ENCODE measurements at regions not wholly inside any gene's neighbourhood (a gene's known extent, or its start where the extent isn't known, plus 50 kb on each side); places are given as distances from the start of the nearest gene placed in this dataset.

DNA sequence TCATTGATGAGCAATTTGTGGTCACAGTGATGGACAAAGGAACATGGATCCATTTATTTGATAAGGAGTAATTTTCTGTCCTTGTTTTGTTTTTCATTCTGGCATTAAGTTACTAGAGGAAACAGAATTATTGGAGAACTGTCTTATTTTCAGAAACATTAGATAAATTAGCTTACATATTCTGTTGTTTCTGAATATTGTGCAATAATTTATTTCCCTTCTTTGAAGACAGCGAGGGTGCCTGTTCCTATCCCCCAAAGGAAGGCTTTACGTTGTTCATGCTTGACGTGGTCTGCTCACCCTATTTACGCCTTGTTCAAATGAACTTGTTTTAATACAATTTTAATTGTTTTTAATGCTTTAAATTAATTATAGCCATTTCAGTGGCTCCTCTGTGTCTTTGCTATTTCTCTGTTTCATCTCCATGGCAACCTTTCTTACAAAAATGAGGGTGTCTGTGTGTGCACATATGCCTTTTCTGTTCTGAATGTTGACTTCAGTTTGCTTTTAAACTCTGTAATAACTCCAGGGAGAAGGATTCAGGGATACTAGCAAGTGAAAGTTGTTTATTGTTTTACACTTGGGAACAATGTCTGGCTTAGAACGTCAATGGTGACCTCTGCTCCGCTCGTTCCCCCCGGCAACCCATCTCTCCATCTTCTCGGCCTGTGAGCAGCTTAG, 138.3 kb upstream of the PLET1 start:
- ATAC-seq (replicated peaks), result no peak
- Mint-ChIP-seq H3K36me3 (no peaks in the 10 kb centered on the region), H3K4me1 (no peaks in the 10 kb centered on the region), H3K27me3 (no peaks in the 10 kb centered on the region), H3K27ac (no peak overlapping the region), H3K9me3 (peaks cover 0 to 2% of the 10 kb centered on the region in 2 donors), H3K4me3 (no peak overlapping the region)
- DNase-seq, result no peak

DNA sequence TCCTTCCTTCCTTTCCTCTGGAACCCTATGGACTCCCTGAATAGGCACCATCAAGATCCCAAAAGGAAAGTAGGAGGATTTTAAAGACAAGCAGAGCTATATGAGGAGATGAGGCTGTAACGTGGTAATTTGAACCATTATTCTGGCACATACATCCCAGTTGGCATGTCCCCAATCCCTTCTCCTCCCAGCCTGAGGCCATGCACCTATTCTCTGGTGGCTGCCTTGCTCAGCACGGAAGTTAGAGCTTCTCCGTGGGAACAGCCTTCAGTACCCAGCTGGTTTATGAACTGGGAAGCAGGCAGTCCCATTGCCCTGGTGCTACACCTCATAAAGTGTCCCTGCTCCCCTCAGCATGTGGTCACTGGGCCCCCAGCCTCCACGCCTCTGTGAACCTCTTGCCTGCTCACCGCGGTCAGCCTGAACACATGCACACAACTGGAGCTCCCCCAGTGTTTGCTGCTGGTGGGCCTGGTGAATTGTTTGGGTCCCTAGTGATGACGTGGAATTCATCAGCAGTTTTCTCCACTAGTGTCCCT, 139.9 kb upstream of the PLET1 start:
- no peak overlapping the region for H3K27ac Mint-ChIP-seq
- H3K9me3 Mint-ChIP-seq, result peaks cover 0 to 2% of the 10 kb centered on the region in 2 donors
- no peaks in the 10 kb centered on the region for H3K27me3 Mint-ChIP-seq
- no peak overlapping the region for H3K4me3 Mint-ChIP-seq
- H3K4me1 Mint-ChIP-seq, result no peaks in the 10 kb centered on the region
- H3K36me3 Mint-ChIP-seq, result no peaks in the 10 kb centered on the region
- ATAC-seq (replicated peaks) (no peak), DNase-seq (no peak)

DNA sequence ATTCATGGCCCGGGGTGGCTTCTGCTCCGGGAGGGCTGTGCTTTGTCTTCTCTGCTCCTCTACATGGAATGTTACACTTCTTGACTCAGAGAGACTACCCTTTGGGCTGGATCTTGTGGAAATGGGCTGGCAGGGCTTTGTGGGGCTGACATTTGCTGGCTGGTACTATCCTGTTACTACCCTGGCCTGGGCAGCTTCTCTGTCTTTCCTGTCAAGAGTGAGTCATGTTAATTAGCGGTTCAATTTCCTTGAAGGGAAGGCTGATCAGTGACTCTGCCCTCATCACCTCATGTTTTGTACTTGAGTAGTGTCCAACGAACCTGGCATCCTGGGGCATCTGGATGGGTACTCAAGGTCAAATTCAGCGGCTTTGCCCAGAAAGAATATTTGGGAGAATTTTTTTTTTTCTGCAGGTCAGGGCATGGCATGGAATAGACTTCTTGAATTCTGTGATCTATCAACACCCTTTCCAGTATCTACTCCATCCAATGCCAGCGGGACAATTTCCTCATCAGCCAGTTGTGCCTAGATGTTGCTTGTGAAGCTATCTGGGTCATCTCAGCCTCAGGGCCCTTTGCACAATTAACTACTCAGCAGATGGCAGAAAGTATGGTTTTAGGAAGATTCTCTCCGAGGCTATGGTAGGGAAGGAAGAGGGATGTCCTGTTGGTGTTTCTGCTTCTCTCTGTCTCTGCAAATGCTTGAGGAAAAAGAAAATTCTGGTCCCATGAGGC, 140.5 kb upstream of the PLET1 start:
- no peaks in the 10 kb centered on the region for H3K27me3 Mint-ChIP-seq
- no peaks in the 10 kb centered on the region for H3K36me3 Mint-ChIP-seq
- ATAC-seq (replicated peaks) (no peak), DNase-seq (no peak)
- H3K9me3 Mint-ChIP-seq, result peaks cover 0 to 2% of the 10 kb centered on the region in 2 donors
- H3K27ac Mint-ChIP-seq, result no peak overlapping the region
- no peaks in the 10 kb centered on the region for H3K4me1 Mint-ChIP-seq
- H3K4me3 Mint-ChIP-seq, result no peak overlapping the region

DNA sequence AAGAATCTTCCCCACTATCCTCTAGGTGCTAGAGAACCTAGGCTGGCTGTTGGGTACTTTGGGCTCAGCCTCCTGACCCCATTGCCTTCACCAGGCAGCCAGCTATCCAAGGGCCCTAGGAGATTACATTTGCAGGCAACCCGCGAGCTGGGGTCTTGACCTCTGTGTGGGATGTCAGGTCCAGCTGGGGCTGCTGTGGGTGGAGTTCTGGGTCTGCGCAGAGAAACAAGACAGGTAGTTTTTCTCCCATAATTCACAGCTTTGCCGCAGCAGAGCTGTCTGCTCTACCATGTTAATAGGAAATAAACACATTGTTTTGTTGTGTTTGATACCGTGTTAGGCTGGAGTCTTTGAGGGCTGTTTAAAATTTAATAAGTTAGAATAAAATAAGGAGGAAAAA, 142.8 kb upstream of the PLET1 start:
- Mint-ChIP-seq H3K9me3 (peaks cover 0 to 2% of the 10 kb centered on the region in 2 donors), H3K27ac (no peak overlapping the region), H3K4me1 (no peaks in the 10 kb centered on the region), H3K4me3 (no peak overlapping the region), H3K36me3 (no peaks in the 10 kb centered on the region), H3K27me3 (peaks cover 0 to 2% of the 10 kb centered on the region in 2 donors)
- DNase-seq (no peak), ATAC-seq (replicated peaks) (no peak)

DNA sequence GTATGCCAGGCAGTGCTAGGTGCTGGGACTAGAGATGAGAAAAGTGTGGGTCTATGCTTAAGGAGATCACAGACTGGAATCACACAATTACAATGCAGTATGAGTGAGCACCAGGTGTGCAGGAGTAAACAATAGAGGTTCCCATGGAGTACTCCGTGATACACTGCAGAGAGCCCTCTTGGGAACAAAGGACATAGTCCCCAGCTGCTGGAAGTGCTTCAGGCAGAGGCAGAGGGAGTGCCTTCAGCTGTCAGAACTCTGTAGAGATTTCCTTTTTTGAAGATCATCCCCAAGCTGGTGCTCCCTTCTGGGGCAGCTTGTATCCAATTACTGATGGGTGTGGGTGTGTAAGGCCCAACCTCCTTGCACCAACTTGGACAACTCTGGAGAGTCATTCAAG, 143.5 kb upstream of the PLET1 start:
- no peaks in the 10 kb centered on the region for H3K36me3 Mint-ChIP-seq
- no peak for ATAC-seq (replicated peaks)
- peaks cover 0 to 2% of the 10 kb centered on the region in 2 donors for H3K9me3 Mint-ChIP-seq
- no peaks in the 10 kb centered on the region for H3K4me1 Mint-ChIP-seq
- DNase-seq, result no peak
- no peak overlapping the region for H3K4me3 Mint-ChIP-seq
- H3K27me3 Mint-ChIP-seq, result peaks cover 0 to 4% of the 10 kb centered on the region in 2 donors
- H3K27ac Mint-ChIP-seq, result no peak overlapping the region

DNA sequence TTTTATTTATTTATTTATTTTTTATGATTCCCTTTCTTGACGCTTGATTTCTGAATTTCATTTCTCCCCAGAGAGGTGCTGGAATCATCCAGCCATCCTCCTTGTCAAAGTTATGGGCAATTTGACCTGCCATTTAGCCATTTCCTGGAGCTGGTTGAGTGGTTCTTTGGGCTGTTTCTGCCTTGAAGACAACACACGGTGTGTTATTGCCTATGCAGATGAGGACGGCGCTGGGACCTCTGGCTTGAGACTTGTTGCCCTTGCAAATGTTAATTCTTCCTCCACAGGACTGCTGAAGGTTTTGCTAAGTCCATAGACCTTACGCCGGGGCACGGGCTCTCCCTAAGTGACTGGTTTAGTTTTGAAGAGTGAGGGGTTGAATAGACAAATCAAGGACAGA, 147.9 kb upstream of the PLET1 start:
- H3K4me3 Mint-ChIP-seq, result no peak overlapping the region
- peaks cover 5 to 6% of the 10 kb centered on the region in 2 donors for H3K9me3 Mint-ChIP-seq
- ATAC-seq (replicated peaks), result no peak

DNA sequence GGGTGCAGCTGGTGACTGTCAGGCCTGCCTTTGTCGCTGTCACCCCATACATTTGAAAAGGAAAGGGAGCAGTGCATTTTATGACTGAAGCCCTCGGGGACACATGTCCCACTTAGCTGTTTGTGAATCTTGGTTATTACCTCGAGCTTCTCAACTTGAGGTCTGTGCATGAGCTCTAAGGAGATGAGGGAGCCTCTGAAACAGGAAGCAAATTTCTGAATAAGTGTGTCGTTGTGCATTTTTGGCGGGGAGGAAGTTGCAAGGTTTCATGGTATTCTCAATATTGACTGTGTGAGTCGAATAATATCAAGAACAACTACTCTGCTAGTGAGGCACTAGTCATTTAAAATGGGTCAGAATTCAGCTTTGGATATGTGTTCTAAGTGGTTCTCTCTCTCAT, 149.7 kb upstream of the PLET1 start:
- H3K4me3 Mint-ChIP-seq, result no peak overlapping the region
- H3K36me3 Mint-ChIP-seq, result peaks cover 0 to 2% of the 10 kb centered on the region in 2 donors
- H3K9me3 Mint-ChIP-seq, result peaks cover 5 to 11% of the 10 kb centered on the region in 2 donors
- H3K27me3 Mint-ChIP-seq, result peaks cover 14 to 21% of the 10 kb centered on the region in 2 donors
- no peak for ATAC-seq (replicated peaks)
- no peaks in the 10 kb centered on the region for H3K4me1 Mint-ChIP-seq
- no peak overlapping the region for H3K27ac Mint-ChIP-seq
- DNase-seq, result no peak

More for the DNA sequence above, 147.9 kb upstream of the PLET1 start:
- H3K4me1 Mint-ChIP-seq, result no peaks in the 10 kb centered on the region
- DNase-seq, result no peak
- no peak overlapping the region for H3K27ac Mint-ChIP-seq
- H3K27me3 Mint-ChIP-seq, result peaks cover 12 to 14% of the 10 kb centered on the region in 2 donors
- H3K36me3 Mint-ChIP-seq, result no peaks in the 10 kb centered on the region

DNA sequence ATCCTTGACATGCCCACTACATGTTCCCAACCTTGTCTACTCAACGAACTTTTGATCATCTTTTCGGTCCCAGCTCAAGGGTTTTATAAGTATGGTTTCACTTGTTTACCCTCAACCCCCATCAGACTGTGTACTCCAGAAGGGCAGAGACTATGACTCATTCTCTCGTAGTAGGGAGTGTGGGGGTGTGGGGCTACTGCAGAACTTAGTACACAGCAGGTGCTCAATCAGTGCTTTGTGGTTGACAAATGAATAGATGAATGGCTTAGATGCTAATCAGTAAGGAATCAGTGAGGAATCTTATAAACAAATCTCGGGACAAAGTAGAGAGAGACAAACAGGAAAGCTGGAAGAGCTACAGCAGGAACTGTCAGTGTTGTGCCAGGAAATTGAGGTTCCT, 151.7 kb upstream of the PLET1 start:
- peaks cover 0 to 2% of the 10 kb centered on the region in 2 donors for H3K36me3 Mint-ChIP-seq
- DNase-seq (no peak), ATAC-seq (replicated peaks) (no peak)
- H3K9me3 Mint-ChIP-seq, result peaks cover 8 to 14% of the 10 kb centered on the region in 2 donors
- H3K4me1 Mint-ChIP-seq, result no peaks in the 10 kb centered on the region
- no peak overlapping the region for H3K27ac Mint-ChIP-seq
- peaks cover 18 to 25% of the 10 kb centered on the region in 2 donors for H3K27me3 Mint-ChIP-seq
- H3K4me3 Mint-ChIP-seq, result no peak overlapping the region

DNA sequence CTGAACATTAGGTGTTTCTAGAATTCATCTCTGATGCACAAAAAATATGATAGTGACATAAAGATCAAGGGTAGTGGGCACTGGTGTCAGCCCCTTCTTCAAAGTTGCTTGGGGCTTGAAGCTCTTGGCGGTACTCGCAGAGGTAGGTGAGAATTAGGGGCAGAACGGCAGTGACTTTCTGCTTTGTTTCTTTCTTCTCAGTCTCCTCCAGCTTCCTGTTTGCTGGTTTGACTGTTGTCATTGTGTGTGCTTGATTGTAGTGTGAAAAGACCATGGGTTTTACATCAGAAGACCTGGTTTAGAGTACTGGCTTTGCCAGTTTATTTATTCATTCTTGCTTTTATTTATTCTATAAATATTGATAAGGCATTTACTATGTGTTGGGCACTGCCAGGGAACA, 156.7 kb upstream of the PLET1 start:
- no peaks in the 10 kb centered on the region for H3K4me1 Mint-ChIP-seq
- no peak overlapping the region for H3K27ac Mint-ChIP-seq
- H3K36me3 Mint-ChIP-seq, result peaks cover 0 to 2% of the 10 kb centered on the region in 2 donors
- no peak overlapping the region for H3K4me3 Mint-ChIP-seq
- no peak for ATAC-seq (replicated peaks)
- DNase-seq, result no peak
- peaks cover 5 to 8% of the 10 kb centered on the region in 2 donors for H3K9me3 Mint-ChIP-seq
- peaks cover 6 to 15% of the 10 kb centered on the region in 2 donors for H3K27me3 Mint-ChIP-seq

DNA sequence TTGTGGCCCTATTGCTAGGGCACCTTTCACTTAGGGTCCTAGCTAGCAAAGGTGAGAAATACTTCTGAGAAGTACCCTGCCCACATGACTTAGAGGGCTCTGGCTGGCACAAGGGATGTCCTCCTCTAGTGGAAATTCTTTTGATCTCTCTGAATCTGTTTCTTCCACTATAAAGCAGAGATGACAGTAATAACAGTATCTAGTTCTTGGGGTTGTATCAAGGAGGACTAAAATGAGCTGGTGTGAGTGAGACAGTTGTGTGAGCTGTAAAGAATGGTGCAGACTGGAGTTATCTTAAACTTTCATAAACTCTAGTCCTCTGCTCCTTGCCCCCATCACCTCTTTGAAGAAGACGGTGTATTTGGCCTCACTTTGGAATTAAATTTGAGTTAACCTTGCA, 157.8 kb upstream of the PLET1 start:
- Mint-ChIP-seq H3K4me3 (no peak overlapping the region), H3K27ac (no peak overlapping the region), H3K27me3 (peaks cover 9 to 18% of the 10 kb centered on the region in 2 donors), H3K9me3 (peaks cover 3 to 8% of the 10 kb centered on the region in 2 donors), H3K4me1 (no peaks in the 10 kb centered on the region), H3K36me3 (peaks cover 0 to 2% of the 10 kb centered on the region in 2 donors)
- DNase-seq, result no peak
- no peak for ATAC-seq (replicated peaks)

DNA sequence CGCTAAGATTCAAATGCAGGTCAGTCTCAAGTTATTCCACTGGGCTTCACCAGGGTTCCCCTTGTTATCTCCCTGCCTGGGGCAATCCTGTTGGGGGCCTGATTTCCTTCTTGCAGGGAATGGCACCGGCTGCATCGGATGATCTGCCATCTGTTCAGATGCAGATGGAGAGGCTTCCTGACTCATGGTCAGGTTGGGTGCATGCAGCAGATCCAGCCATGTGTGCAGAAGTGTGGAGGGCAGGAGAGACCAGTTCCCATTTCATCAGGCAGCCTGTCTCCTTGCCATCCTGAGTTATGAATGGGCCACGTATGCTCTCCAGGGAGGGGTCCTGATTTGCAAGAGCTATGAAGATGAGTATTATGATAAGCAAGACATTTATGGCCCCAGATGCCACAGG, 161.2 kb upstream of the PLET1 start:
- Mint-ChIP-seq H3K36me3 (no peaks in the 10 kb centered on the region), H3K4me1 (no peaks in the 10 kb centered on the region), H3K27ac (no peak overlapping the region), H3K9me3 (no peaks in the 10 kb centered on the region), H3K27me3 (peaks cover 4 to 5% of the 10 kb centered on the region in 2 donors), H3K4me3 (no peak overlapping the region)
- ATAC-seq (replicated peaks), result no peak
- DNase-seq, result no peak

DNA sequence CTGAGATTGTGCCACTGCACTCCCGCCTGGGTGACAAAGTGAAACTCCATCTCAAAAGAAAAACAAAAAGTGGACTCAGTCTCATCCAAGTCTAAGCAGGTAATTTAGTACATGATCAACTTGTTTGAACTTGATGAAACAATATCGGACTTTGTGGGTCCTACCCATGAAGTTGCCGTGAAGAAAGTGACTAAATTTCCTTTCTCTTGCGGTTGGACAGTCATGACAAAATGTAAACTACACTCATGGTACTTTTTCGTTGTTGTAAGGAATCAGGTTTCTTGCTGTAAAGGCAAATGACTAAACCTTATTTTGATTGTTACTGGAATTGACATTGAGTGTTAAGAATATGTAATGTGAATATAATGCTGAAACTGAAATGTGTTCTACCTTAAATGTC, 164.5 kb upstream of the PLET1 start:
- Mint-ChIP-seq H3K36me3 (no peaks in the 10 kb centered on the region), H3K27ac (no peak overlapping the region), H3K4me3 (no peak overlapping the region), H3K4me1 (no peaks in the 10 kb centered on the region), H3K9me3 (peaks cover 4 to 5% of the 10 kb centered on the region in 2 donors), H3K27me3 (peaks cover 4 to 5% of the 10 kb centered on the region in 2 donors)
- DNase-seq (no peak), ATAC-seq (replicated peaks) (no peak)

DNA sequence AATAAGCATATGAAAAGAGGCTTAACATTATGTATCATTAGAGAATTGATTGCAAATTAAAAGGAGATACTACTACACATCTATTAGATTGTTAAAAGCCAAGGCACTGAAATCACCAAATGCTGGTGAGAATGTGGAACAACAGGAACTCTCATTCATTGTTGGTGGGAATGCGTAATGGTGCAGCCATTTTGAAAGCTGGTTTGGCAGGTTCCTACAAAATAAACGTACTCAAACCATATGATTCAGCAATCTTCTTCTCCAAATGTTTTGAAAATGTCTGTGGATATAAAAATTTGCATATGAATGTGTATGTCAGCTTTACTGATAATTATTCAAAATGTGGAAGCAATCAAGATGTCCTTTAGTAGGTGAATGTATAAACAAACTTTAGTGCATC, 176.4 kb upstream of the PLET1 start:
- ATAC-seq (replicated peaks), result no peak
- H3K27me3 Mint-ChIP-seq, result peaks cover 8 to 15% of the 10 kb centered on the region in 2 donors
- no peaks in the 10 kb centered on the region for H3K4me1 Mint-ChIP-seq
- H3K4me3 Mint-ChIP-seq, result no peak overlapping the region
- peaks cover 0 to 3% of the 10 kb centered on the region in 2 donors for H3K36me3 Mint-ChIP-seq
- DNase-seq, result no peak
- no peak overlapping the region for H3K27ac Mint-ChIP-seq
- H3K9me3 Mint-ChIP-seq, result peaks cover 21 to 27% of the 10 kb centered on the region in 2 donors

DNA sequence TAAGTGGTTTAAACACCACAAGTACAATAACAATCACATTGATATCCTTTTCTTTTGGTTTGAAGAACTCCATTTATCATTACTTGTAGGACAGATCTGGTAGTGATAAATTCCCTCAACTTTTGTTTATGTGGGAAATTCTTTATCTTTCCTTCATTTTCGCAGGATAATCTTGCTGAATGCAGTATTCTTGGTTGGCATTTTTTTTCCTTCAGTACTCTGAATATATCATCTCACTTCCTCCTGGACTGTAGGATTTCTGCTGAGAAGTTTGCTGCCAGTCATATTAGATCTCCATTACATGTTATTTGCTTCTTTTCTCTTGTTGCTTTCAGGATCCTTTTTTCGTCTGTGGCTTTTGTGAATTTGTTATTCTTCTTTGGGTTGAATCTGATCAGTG, 179.0 kb upstream of the PLET1 start:
- Mint-ChIP-seq H3K27ac (no peak overlapping the region), H3K4me3 (no peak overlapping the region), H3K27me3 (peaks cover 0 to under 1% of the 10 kb centered on the region in 2 donors), H3K9me3 (peaks cover 23 to 27% of the 10 kb centered on the region in 2 donors), H3K36me3 (peaks cover 0 to 3% of the 10 kb centered on the region in 2 donors), H3K4me1 (no peaks in the 10 kb centered on the region)
- DNase-seq (no peak), ATAC-seq (replicated peaks) (no peak)

DNA sequence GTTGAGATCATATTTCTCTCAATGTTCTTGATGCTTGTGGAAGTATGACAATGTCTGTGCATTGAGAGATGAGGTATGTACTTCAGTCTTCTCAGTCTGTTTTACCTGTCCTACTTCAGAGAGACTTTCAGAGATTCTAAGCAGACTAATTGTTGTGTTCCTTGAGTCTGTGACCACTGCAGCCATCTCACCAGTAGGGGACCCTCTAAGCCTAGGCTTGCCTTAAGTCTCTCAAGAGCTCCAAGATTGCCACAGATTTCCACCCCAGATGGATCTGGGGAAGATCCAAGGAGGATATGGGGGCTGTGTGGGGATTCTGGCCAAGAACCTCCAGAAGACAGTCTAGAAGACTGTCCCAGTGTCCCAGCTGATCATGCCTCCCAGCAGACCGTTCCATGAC, 179.9 kb upstream of the PLET1 start:
- H3K27ac Mint-ChIP-seq, result no peak overlapping the region
- ATAC-seq (replicated peaks) (no peak), DNase-seq (no peak)
- H3K27me3 Mint-ChIP-seq, result peaks cover 0 to 5% of the 10 kb centered on the region in 2 donors
- no peaks in the 10 kb centered on the region for H3K4me1 Mint-ChIP-seq
- H3K36me3 Mint-ChIP-seq, result peaks cover 2 to 3% of the 10 kb centered on the region in 2 donors
- peaks cover 30 to 35% of the 10 kb centered on the region in 2 donors for H3K9me3 Mint-ChIP-seq
- H3K4me3 Mint-ChIP-seq, result no peak overlapping the region
